NB4 (cell line): ENCODE measurements at regions not wholly inside any gene's neighbourhood (a gene's known extent, or its start where the extent isn't known, plus 50 kb on each side); places are given as distances from the start of the nearest gene placed in this dataset.

ENCODE experiments used
- DNase-seq: peaks from one replicate; pipeline ENCODE4 v3.0.0; 2010; ENCODE audit warnings: low read depth
- H3K4me3 ChIP-seq: one replicate; pipeline ENCODE4 v1.5.1; 2011; ENCODE audit warnings: mild to moderate bottlenecking, low read depth, low read length, moderate library complexity
- MYC ChIP-seq: IDR thresholded peaks from 2 replicates; pipeline ENCODE4 v1.6.1; 2011; ENCODE audit warnings: low read depth, low read length
- POLR2A ChIP-seq: IDR thresholded peaks from 2 replicates; pipeline ENCODE4 v1.6.1; 2011; ENCODE audit warnings: mild to moderate bottlenecking; ENCODE audit not compliant: insufficient read length; ENCODE audit errors: extremely low read depth
- TF ChIP-seq, protein P1 (sequence below): IDR thresholded peaks from one replicate; pipeline ENCODE4 v1.5.1; 2012; ENCODE audit warnings: low read depth, low read length
- TF ChIP-seq, protein P2 (sequence below): IDR thresholded peaks from 2 replicates; pipeline ENCODE4 v1.6.1; 2011; ENCODE audit warnings: low read depth, low read length

DNA sequence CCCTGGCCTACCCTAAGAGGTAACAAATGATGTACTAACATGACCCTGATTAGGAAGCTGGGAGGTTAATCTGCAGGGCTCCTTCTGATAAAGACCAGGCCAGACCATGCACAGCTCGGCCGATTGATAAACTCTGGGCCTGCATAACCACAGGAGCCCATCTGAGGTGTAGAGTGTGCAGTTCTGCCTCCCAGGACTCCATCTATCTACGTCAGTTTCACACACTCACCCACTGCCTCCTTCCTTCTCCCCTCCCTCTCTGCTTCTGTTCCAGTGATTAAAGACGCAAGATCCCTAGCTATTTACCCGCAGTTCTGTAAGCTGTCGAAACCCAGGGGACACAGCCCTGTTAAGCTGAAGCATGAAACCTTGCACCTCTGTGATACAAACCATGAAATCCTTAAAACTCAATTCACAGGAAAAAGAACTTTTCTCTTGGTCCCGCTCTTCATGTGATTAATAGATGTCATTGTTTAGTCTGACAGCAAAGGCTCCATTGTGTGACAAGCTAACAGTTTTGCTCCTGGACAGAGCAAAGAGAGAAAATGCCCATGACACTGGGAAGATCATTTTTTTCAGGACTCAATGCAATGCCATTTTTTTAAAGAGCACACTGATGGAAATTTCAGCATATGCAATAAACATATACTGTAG lies 470.6 kb downstream of the MAFB start:
- no peak overlapping the region for H3K4me3 ChIP-seq
- no peak for DNase-seq
- TF ChIP-seq MYC (no peak), POLR2A (no peak)
- TF ChIP-seq, protein P1, sequence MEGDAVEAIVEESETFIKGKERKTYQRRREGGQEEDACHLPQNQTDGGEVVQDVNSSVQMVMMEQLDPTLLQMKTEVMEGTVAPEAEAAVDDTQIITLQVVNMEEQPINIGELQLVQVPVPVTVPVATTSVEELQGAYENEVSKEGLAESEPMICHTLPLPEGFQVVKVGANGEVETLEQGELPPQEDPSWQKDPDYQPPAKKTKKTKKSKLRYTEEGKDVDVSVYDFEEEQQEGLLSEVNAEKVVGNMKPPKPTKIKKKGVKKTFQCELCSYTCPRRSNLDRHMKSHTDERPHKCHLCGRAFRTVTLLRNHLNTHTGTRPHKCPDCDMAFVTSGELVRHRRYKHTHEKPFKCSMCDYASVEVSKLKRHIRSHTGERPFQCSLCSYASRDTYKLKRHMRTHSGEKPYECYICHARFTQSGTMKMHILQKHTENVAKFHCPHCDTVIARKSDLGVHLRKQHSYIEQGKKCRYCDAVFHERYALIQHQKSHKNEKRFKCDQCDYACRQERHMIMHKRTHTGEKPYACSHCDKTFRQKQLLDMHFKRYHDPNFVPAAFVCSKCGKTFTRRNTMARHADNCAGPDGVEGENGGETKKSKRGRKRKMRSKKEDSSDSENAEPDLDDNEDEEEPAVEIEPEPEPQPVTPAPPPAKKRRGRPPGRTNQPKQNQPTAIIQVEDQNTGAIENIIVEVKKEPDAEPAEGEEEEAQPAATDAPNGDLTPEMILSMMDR, result no peak
- TF ChIP-seq, protein P2, sequence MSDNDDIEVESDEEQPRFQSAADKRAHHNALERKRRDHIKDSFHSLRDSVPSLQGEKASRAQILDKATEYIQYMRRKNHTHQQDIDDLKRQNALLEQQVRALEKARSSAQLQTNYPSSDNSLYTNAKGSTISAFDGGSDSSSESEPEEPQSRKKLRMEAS, result no peak

DNA sequence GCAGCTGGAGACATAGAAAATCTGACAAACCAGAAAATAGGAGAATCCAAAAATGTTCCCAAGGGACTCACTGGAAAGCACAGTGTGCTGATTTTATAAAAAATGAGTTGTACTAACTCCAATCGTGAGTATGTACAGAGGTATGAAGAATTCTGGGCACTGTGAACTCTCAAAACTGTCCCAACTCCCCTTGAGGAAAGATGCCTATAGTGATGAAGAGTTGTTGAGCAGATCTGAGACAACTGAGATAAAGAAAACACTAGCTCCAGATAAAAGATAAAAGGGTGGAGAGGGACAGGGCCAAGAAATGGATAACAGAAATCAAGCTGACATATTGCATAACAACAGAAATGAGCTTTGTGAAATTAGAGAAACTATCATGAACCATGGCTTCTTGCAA lies 481.4 kb downstream of the MAFB start:
- TF ChIP-seq, protein P1, result no peak
- TF ChIP-seq, protein P2, result no peak
- TF ChIP-seq POLR2A, result no peak
- no peak for TF ChIP-seq MYC
- DNase-seq, result no peak

DNA sequence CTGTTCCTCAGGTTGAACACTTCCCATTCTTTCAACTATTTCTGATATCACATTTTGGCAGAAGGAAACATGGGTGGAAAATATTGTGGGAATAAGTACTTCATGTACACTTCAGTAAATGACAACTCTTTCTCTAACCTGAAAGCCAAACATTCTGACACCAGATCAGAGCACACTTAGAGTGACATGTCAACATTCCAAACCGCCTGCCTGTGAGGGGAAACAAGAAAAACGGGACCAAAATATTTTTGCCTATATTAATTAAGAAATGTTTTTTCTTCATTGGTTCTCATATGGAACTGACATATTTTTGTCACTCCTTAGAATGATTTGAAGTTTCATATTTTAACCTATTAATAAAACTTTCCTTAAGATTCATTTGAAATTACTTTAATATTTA lies 483.1 kb downstream of the MAFB start:
- no peak for DNase-seq
- H3K4me3 ChIP-seq, result no peak overlapping the region
- TF ChIP-seq MYC, result no peak
- TF ChIP-seq, protein P1, result no peak
- TF ChIP-seq, protein P2, result no peak
- TF ChIP-seq POLR2A, result no peak

More for the DNA sequence above, 481.4 kb downstream of the MAFB start:
- no peak overlapping the region for H3K4me3 ChIP-seq

DNA sequence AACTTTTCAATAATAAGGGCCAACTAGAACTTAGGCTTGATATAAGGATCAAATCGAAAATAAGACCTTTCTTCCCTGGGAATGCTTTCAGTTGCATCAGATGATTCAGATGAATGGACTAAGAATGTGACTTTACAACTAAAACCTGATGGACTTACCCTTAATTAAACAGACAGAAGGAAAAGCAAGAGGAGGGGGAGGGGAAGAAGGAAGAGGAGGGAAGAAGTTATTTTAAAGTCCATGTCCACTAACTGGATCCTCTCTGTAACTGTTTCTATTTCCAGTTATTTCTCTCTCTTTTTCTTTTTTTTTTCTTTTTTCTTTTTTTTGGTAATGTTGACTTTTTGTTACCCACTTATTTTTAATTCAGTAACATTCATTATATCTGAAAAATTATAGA lies 486.0 kb downstream of the MAFB start:
- TF ChIP-seq MYC (no peak), POLR2A (no peak)
- TF ChIP-seq, protein P1, result no peak
- TF ChIP-seq, protein P2, result no peak
- no peak for DNase-seq
- H3K4me3 ChIP-seq, result no peak overlapping the region

DNA sequence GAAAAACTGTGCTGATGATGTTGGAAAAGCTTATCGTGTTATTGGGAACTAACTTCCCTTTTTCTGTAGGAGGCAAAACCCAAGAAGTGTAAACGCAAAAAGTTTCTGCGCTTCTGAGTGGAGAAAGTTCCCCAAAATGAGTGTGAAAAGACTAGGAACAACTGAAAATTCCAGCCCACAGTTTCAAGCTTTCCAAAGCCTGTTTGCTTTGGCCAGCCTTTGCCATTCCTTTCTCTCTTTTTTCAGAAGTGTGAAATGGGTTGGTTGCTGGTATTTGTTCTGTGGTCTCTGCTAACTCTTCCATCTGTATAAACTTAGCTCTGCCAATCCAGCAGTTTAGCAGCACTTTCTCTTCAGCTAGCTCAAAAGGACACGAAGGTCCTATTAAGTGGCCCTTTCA lies 491.3 kb downstream of the MAFB start:
- peak; percentile 20 for DNase-seq
- TF ChIP-seq POLR2A, result no peak
- TF ChIP-seq MYC, result no peak
- TF ChIP-seq, protein P2, result no peak
- TF ChIP-seq, protein P1, result no peak
- H3K4me3 ChIP-seq, result no peak overlapping the region
